OCI-LY7 (cell line): ENCODE measurements at regions not wholly inside any gene's neighbourhood (a gene's known extent, or its start where the extent isn't known, plus 50 kb on each side); places are given as distances from the start of the nearest gene placed in this dataset.

Experiments
- EZH2phosphoT487 ChIP-seq: fragments of 200-600 bp; sonication (generic); IDR thresholded peaks from 2 replicates; pipeline ENCODE4 v1.6.1; 2018; ENCODE audit warnings: low read depth, borderline replicate concordance, mild to moderate bottlenecking, mixed run types, antibody characterized with exemption, low read length, moderate library complexity, mixed read lengths
- TF ChIP-seq, protein P1 (sequence below): fragments of 200-600 bp; sonication (generic); conservative IDR thresholded peaks from 2 replicates; pipeline ENCODE4 v1.5.1; 2014; ENCODE audit warnings: mild to moderate bottlenecking, antibody characterized with exemption, low read length, moderate library complexity, mixed read lengths

DNA sequence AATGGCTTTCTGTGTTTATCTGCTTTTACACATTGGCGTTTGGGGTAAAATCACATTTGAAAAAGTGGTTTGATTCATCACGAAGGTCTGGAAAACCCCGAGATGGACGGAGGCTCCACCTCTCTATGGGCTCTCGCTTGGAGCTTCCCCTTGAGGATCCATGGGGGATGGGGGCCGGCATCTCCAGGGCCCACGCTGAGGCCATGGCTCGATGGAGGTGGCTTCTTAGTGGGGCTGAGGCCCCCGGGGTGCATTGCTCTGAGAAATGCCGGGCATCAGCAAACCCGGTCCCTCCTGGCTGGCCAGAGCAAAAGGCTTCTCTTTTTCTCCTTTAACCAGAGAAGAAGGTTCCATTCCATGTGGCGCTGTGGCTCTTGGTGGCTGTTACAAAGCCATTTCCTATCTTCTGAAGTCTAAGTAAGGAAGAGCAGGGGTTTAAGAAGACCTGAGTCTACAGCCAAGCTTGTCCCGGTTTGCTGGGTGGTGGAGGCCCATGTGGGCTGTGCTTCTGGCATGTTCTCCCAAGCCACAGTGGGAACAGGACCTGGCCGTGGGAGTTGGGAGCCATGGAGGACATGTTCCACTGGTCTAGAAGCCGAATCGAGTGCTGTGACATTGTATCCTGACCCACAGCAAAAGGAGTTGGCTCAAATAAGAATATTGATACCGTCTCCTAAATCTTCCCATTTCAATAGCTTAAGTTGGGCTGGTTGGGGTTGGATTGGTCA lies 243.5 kb upstream of the PITRM1 start:
- TF ChIP-seq, protein P1, sequence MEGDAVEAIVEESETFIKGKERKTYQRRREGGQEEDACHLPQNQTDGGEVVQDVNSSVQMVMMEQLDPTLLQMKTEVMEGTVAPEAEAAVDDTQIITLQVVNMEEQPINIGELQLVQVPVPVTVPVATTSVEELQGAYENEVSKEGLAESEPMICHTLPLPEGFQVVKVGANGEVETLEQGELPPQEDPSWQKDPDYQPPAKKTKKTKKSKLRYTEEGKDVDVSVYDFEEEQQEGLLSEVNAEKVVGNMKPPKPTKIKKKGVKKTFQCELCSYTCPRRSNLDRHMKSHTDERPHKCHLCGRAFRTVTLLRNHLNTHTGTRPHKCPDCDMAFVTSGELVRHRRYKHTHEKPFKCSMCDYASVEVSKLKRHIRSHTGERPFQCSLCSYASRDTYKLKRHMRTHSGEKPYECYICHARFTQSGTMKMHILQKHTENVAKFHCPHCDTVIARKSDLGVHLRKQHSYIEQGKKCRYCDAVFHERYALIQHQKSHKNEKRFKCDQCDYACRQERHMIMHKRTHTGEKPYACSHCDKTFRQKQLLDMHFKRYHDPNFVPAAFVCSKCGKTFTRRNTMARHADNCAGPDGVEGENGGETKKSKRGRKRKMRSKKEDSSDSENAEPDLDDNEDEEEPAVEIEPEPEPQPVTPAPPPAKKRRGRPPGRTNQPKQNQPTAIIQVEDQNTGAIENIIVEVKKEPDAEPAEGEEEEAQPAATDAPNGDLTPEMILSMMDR: no peak
- TF ChIP-seq EZH2phosphoT487: no peak
